ENCODE measurements at regions not wholly inside any gene's neighbourhood (a gene's known extent, or its start where the extent isn't known, plus 50 kb on each side); places are given as distances from the start of the nearest gene placed in this dataset.

- TF ChIP-seq EZH2phosphoT487 (IDR thresholded peaks at IDR 0.05; ENCODE audit: insufficient read depth, low read depth), result no peak
- no peak for TF ChIP-seq EZH2 (IDR thresholded peaks at IDR 0.05; ENCODE audit: insufficient read depth, poor library complexity, severe bottlenecking)
- WGBS, 2 experiments (ENCODE audit: low coverage in 1 of 2, low lambda C conversion rate in 2 of 2, missing lambda C conversion rate in 2 of 2), result 6 to 8% methylated on average over 2 of the region's 2 CpGs
- H3K9ac ChIP-seq, result no peak overlapping the region
- no peaks in the 10 kb centered on the region for H4K20me1 ChIP-seq (ENCODE audit: insufficient read depth)
- no peak overlapping the region for H2AFZ ChIP-seq
- in situ Hi-C loops (cut with MboI), result no loop called here
- H3K27ac ChIP-seq, result no peak overlapping the region
- H3K36me3 ChIP-seq (ENCODE audit: low read depth), result no peaks in the 10 kb centered on the region
- no peaks in the 10 kb centered on the region for H3K9me3 ChIP-seq (ENCODE audit: low read depth)
- no peak overlapping the region for H3K4me2 ChIP-seq (ENCODE audit: unreplicated experiment)
- no peaks in the 10 kb centered on the region for H3F3A ChIP-seq (ENCODE audit: insufficient read depth)
- no peak for DNase-seq
- no peaks in the 10 kb centered on the region for H3K79me2 ChIP-seq (ENCODE audit: insufficient read depth)
- no peaks in the 10 kb centered on the region for H3K4me1 ChIP-seq (ENCODE audit: insufficient read depth)
- no peaks in the 10 kb centered on the region for H3K27me3 ChIP-seq (replicated peaks; ENCODE audit: insufficient read depth)
- H3K4me3 ChIP-seq, result no peak overlapping the region
- H3K9me2 ChIP-seq (ENCODE audit: insufficient read depth), result no peaks in the 10 kb centered on the region
Measured at GRCh38 chr1:57711326-57711725, 287.5 kb upstream of the DAB1 start.

DNA sequence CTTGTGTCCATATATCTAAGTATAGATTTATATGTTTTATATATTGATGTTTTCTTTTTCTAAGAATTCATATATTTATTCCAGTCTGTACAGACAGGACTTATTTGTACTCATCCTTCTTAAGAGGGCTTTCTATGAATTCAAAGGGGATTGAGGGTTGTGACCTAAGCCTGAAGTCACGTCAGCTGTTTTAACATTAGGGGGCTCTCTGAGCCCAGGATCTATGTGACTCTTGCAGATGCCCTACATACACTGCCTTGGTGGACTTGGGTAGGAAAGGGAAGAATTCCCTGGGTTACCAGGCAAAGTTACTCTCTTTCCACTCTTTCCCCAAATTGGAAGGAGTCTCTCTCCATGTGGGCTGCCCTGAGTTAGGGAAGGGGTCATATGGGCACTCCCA lies 283.8 kb upstream of the DAB1 start:
- no peak for DNase-seq
- no peak overlapping the region for H3K4me3 ChIP-seq
- no peak overlapping the region for H3K9ac ChIP-seq
- H3F3A ChIP-seq (ENCODE audit: insufficient read depth), result no peaks in the 10 kb centered on the region
- no peaks in the 10 kb centered on the region for H3K79me2 ChIP-seq (ENCODE audit: insufficient read depth)
- H3K36me3 ChIP-seq (ENCODE audit: low read depth), result no peaks in the 10 kb centered on the region
- no peak overlapping the region for H3K4me2 ChIP-seq (ENCODE audit: unreplicated experiment)
- no peaks in the 10 kb centered on the region for H3K9me3 ChIP-seq (ENCODE audit: low read depth)
- TF ChIP-seq EZH2phosphoT487 (IDR thresholded peaks at IDR 0.05; ENCODE audit: insufficient read depth, low read depth), result no peak
- TF ChIP-seq EZH2 (IDR thresholded peaks at IDR 0.05; ENCODE audit: insufficient read depth, poor library complexity, severe bottlenecking), result no peak
- H2AFZ ChIP-seq, result no peak overlapping the region
- H3K27ac ChIP-seq, result no peak overlapping the region
- in situ Hi-C loops (cut with MboI), result no loop called here
- WGBS, 2 experiments (ENCODE audit: low coverage in 1 of 2, low lambda C conversion rate in 2 of 2, missing lambda C conversion rate in 2 of 2), result 0 to 11% methylated on average over 1 of the region's 1 CpG
- no peaks in the 10 kb centered on the region for H3K27me3 ChIP-seq (replicated peaks; ENCODE audit: insufficient read depth)
- no peaks in the 10 kb centered on the region for H4K20me1 ChIP-seq (ENCODE audit: insufficient read depth)
- no peaks in the 10 kb centered on the region for H3K9me2 ChIP-seq (ENCODE audit: insufficient read depth)
- H3K4me1 ChIP-seq (ENCODE audit: insufficient read depth), result no peaks in the 10 kb centered on the region

- Histone ChIP-seq H2AFZ (no peak overlapping the region), H3K36me3 (ENCODE audit: low read depth) (no peaks in the 10 kb centered on the region), H3K27me3 (replicated peaks; ENCODE audit: insufficient read depth) (no peaks in the 10 kb centered on the region), H3K9ac (no peak overlapping the region), H3F3A (ENCODE audit: insufficient read depth) (no peaks in the 10 kb centered on the region), H3K9me2 (ENCODE audit: insufficient read depth) (no peaks in the 10 kb centered on the region), H3K4me3 (no peak overlapping the region), H3K4me1 (ENCODE audit: insufficient read depth) (no peaks in the 10 kb centered on the region), H3K27ac (no peak overlapping the region), H3K79me2 (ENCODE audit: insufficient read depth) (no peaks in the 10 kb centered on the region), H3K4me2 (ENCODE audit: unreplicated experiment) (no peak overlapping the region), H4K20me1 (ENCODE audit: insufficient read depth) (no peaks in the 10 kb centered on the region), H3K9me3 (ENCODE audit: low read depth) (no peaks in the 10 kb centered on the region)
- DNase-seq, result no peak
- in situ Hi-C loops (cut with MboI), result no loop called here
- WGBS, 2 experiments (ENCODE audit: low coverage in 1 of 2, low lambda C conversion rate in 2 of 2, missing lambda C conversion rate in 2 of 2), result 20 to 27% methylated on average over 1 of the region's 1 CpG
- TF ChIP-seq EZH2phosphoT487 (IDR thresholded peaks at IDR 0.05; ENCODE audit: insufficient read depth, low read depth) (no peak), EZH2 (IDR thresholded peaks at IDR 0.05; ENCODE audit: insufficient read depth, poor library complexity, severe bottlenecking) (no peak)
Measured at GRCh38 chr1:57704811-57705210, 281.0 kb upstream of the DAB1 start.

- in situ Hi-C loops (cut with MboI), result no loop called here
- Histone ChIP-seq H2AFZ (no peak overlapping the region), H3K27me3 (replicated peaks; ENCODE audit: insufficient read depth) (no peaks in the 10 kb centered on the region), H3K4me1 (ENCODE audit: insufficient read depth) (no peaks in the 10 kb centered on the region), H3K4me3 (no peak overlapping the region), H3K4me2 (ENCODE audit: unreplicated experiment) (no peak overlapping the region), H3K9me3 (ENCODE audit: low read depth) (no peaks in the 10 kb centered on the region), H3K9me2 (ENCODE audit: insufficient read depth) (no peaks in the 10 kb centered on the region), H3K27ac (no peak overlapping the region), H3K79me2 (ENCODE audit: insufficient read depth) (no peaks in the 10 kb centered on the region), H3K9ac (no peak overlapping the region), H3K36me3 (ENCODE audit: low read depth) (no peaks in the 10 kb centered on the region), H4K20me1 (ENCODE audit: insufficient read depth) (no peaks in the 10 kb centered on the region), H3F3A (ENCODE audit: insufficient read depth) (no peaks in the 10 kb centered on the region)
- TF ChIP-seq EZH2 (IDR thresholded peaks at IDR 0.05; ENCODE audit: insufficient read depth, poor library complexity, severe bottlenecking) (no peak), EZH2phosphoT487 (IDR thresholded peaks at IDR 0.05; ENCODE audit: insufficient read depth, low read depth) (no peak)
- DNase-seq, result no peak
Measured at GRCh38 chr1:57704231-57704630, 280.4 kb upstream of the DAB1 start.

DNA sequence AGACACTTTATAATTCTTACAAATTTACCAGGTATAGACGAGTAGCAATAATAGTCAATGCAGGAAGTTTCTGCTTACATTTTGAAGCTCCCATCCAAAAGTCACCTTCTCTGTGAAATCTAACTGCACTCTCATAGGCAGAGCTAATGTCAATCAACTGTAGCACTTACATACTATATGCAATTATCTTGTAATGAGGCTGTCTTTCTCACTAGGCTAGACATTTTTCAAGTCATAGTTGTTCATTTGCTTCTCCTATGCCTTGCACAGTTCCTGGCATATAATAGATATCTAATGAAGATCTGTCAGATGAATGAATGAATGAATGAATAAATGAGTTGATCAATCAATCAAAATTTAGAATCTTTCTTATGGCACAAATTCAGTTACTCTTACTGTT lies 273.0 kb upstream of the DAB1 start:
- Histone ChIP-seq H4K20me1 (ENCODE audit: insufficient read depth) (no peaks in the 10 kb centered on the region), H3K79me2 (ENCODE audit: insufficient read depth) (no peaks in the 10 kb centered on the region), H3K9ac (no peak overlapping the region), H3K27ac (no peak overlapping the region), H3K4me2 (ENCODE audit: unreplicated experiment) (no peak overlapping the region), H3K4me1 (ENCODE audit: insufficient read depth) (no peaks in the 10 kb centered on the region), H3F3A (ENCODE audit: insufficient read depth) (no peaks in the 10 kb centered on the region), H3K9me2 (ENCODE audit: insufficient read depth) (no peaks in the 10 kb centered on the region), H3K9me3 (ENCODE audit: low read depth) (no peaks in the 10 kb centered on the region), H2AFZ (no peak overlapping the region), H3K27me3 (replicated peaks; ENCODE audit: insufficient read depth) (no peaks in the 10 kb centered on the region), H3K36me3 (ENCODE audit: low read depth) (no peaks in the 10 kb centered on the region), H3K4me3 (no peak overlapping the region)
- no peak for DNase-seq
- in situ Hi-C loops (cut with MboI), result no loop called here
- 36 to 50% methylated on average over 1 of the region's 1 CpG for WGBS, 2 experiments (ENCODE audit: low coverage in 1 of 2, low lambda C conversion rate in 2 of 2, missing lambda C conversion rate in 2 of 2)
- no peak for TF ChIP-seq EZH2 (IDR thresholded peaks at IDR 0.05; ENCODE audit: insufficient read depth, poor library complexity, severe bottlenecking)
- no peak for TF ChIP-seq EZH2phosphoT487 (IDR thresholded peaks at IDR 0.05; ENCODE audit: insufficient read depth, low read depth)
